ENCODE measurements at regions not wholly inside any gene's neighbourhood (a gene's known extent, or its start where the extent isn't known, plus 50 kb on each side); places are given as distances from the start of the nearest gene placed in this dataset.

DNA sequence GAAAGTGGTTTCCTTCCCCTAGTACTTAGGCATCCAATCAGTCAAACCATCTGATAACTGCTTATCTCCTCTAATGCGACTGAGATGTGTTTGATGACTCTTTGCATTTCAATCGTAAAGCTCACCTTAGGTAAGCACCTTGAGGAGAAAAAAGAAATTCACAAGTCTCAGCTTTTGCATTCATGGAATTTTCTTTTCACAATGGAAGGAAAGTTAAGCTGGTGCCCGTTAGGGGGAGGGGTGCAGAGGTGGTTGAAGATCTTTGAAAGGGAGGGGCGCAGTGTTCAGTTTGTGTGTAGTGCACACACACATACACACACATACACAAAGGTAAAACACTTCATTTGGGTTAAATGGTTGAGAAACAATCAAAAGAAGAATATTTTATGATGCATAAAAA is 87.1 kb upstream of the SALL4 start:
- TF ChIP-seq, protein P1, sequence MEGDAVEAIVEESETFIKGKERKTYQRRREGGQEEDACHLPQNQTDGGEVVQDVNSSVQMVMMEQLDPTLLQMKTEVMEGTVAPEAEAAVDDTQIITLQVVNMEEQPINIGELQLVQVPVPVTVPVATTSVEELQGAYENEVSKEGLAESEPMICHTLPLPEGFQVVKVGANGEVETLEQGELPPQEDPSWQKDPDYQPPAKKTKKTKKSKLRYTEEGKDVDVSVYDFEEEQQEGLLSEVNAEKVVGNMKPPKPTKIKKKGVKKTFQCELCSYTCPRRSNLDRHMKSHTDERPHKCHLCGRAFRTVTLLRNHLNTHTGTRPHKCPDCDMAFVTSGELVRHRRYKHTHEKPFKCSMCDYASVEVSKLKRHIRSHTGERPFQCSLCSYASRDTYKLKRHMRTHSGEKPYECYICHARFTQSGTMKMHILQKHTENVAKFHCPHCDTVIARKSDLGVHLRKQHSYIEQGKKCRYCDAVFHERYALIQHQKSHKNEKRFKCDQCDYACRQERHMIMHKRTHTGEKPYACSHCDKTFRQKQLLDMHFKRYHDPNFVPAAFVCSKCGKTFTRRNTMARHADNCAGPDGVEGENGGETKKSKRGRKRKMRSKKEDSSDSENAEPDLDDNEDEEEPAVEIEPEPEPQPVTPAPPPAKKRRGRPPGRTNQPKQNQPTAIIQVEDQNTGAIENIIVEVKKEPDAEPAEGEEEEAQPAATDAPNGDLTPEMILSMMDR (IDR thresholded peaks at IDR 0.05; ENCODE audit: borderline replicate concordance, extremely low read depth, low read length, poor library complexity, severe bottlenecking) = no peak
- TF ChIP-seq EZH2 (IDR thresholded peaks at IDR 0.05; ENCODE audit: borderline replicate concordance, low read depth, low read length, severe bottlenecking) = no peak

All from DND-41 (cell line).